ENCODE measurements at regions not wholly inside any gene's neighbourhood (a gene's known extent, or its start where the extent isn't known, plus 50 kb on each side); places are given as distances from the start of the nearest gene placed in this dataset.

- no peak for TF ChIP-seq POLR2A (IDR thresholded peaks at IDR 0.05)
- TF ChIP-seq CTCF (IDR thresholded peaks at IDR 0.05): no peak
Measured at GRCh38 chr3:87363721-87364120, 87.3 kb upstream of the POU1F1 start.

All from gastroesophageal sphincter (tissue), 3 donors.